CD4-positive, alpha-beta T cell treated with Interleukin-15 for 4 hours (primary cell): ENCODE measurements at regions not wholly inside any gene's neighbourhood (a gene's known extent, or its start where the extent isn't known, plus 50 kb on each side); places are given as distances from the start of the nearest gene placed in this dataset.
"Not testable (repeated sequence)": the region's sequence is repeated elsewhere in the genome, so short reads cannot be mapped to it uniquely, and the experiment has no call there.

Experiments used
- DNase-seq: peaks from one replicate; pipeline ENCODE4 v3.0.0-alpha.2; 2020; ENCODE audit warnings: low spot score

DNA sequence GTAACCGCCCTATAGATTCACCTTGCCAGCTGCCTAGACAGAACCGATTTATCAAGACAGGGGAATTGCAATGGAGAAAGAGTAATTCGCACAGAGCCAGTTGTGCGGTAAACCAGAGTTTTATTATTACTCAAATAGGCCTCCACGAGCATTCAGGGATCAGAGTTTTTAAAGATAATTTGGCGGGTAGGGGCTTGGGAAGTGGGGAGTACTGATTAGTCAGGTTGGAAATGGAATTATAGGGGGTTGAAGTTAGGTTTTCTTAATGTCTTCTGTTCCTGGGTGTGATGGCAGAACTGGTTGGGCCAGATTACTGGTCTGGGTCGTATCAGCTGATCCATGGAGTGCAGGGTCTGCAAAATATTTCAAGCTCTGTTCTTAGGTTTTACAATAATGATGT, 756.9 kb upstream of the ADGRB3 start:
- DNase-seq, result not testable (repeated sequence)

DNA sequence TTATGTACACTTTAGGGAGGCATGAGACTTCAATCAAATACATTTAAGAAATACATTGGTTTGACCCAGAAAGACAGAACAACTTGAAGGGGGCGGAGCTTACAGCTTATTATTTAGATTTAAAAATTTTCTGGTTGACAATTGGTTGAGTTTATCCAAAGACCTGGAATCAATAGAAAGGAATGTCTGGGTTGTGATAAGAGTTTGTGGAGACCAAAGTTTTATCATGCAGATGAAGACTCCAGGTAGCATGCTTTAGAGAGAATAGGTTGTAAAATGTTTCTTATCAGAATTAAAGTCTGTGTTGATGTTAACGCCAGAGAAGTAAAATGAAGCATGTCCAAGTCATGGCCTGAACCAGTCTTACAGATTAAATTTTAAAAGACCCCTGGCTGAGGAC, 757.8 kb upstream of the ADGRB3 start:
- no peak for DNase-seq

DNA sequence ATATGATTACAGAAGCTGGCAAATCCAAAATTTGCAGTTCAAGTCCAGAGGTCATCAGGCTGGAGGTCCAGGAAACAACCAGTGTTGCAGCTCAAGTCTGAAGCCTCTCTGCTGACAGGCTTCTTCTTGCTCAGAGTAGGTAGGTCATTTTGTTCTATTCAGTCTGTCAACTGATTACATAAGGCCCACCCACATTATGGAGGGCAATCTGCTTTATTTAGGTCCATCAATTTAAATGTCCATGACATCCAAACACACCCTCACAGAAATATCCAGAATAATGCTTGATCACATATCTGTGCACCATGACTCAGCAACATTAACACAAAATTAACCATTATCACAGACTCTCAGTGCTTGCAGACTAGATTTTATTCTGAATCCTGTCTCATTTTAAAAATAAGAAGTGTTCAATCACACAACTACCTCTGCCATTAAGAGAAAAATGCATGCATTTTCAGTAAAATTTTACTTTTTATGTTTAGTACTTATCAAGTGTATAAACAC, 759.2 kb upstream of the ADGRB3 start:
- DNase-seq, result no peak

DNA sequence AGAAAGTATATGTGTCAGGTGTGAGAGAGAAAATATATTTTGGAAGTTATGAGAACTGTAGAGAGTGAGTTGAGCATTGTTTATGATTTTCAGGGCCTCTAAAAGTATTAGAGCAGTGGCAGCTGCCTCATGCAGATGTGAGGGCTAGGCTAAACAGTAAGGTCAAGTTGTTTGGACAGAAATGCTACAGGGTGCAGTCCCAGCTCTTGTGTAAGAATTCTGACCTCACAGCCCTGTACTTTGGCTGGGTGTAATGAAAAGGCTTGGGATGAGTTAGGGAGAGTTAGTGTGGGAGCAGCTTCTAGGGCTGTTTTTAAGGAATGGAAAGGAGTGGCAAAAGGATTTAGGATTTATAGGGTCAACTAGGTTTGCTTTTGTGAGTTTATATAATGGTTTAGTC, 764.8 kb upstream of the ADGRB3 start:
- no peak for DNase-seq

DNA sequence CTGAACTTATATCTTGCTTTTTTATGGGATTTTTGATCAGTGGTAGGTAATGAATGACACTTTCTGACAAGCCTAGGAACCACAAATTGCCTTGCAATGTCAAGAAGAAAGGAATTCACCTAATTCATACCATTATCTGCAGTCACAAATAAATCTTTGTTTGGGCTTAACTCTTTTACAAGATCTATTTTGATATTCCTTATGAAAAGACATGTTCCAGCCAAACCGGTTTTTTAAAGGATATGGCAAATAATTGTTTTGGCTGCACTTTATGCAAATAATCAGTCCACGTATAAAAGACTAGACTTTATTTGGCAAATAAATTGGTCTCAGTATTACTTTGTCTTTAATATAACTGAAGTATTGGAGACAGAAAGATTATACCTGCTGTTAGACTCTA, 771.7 kb upstream of the ADGRB3 start:
- no peak for DNase-seq

DNA sequence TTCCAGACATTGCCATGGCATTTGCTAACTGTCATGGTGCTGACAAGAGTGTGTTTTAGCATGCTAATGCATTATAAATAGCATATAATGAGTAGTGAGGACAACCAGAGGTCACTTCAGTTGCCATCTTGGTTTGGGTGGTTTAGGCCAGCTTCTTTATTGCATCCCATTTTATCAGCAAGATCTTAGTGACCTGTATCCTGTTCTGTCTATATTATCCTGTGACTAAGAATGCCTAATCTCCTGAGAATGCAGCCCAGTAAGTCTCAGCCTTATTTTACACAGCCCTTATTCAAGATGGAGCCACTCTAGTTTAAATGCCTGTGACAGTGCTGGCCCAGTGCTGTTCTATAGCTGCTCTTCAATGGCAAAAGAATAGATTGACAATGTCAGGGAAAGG, 781.0 kb upstream of the ADGRB3 start:
- DNase-seq, result no peak

DNA sequence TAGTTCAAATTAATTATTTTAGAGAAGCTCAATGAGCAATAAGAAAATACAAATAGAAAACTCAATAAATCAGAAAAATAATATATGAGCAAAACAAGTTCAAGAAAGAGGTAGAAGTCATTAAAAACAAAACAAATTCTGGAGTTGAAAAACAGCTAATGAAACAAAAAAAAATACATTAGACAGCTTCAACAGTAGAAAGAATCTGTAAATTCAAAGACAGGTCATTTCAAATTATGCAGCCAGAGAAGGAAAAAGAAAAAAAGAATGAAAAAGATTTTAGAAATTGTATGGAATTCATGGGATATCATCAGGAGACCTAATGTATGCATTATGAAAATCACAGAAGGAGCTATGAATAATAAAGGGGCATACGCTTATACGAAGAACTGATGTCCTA, 795.3 kb upstream of the ADGRB3 start:
- DNase-seq, result no peak

DNA sequence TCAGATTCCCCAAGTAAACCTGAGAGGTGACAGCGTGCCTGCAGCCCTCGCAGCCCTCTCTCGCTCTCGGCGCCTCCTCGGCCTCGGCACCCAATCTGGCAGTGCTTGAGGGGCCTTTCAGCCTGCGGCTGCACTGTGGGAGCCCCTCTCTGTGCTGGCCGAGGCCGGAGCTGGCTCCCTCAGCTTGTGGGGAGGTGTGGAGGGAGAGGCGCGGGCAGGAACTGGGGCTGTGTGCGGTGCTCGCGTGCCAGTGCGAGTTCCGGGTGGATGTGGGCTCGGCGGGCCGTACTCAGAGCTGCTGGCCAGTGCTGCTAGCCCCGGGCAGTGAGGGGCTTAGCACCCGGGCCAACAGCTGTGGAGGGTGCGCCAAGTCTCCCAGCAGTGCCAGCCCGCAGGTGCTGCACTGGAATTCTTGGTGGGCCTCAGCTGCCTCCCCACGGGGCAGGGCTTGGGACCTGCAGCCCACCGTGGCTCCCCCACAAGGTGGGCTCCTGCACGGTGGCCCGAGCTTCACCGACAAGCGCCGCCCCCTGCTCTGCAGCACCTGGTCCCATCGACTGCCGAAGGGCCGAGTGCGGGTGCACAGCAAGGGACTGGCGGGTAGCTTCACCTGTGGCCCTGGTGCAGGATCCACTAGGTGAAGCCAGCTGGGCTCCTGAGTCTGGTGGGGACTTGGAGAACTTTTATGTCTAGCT, 809.7 kb upstream of the ADGRB3 start:
- no peak for DNase-seq

DNA sequence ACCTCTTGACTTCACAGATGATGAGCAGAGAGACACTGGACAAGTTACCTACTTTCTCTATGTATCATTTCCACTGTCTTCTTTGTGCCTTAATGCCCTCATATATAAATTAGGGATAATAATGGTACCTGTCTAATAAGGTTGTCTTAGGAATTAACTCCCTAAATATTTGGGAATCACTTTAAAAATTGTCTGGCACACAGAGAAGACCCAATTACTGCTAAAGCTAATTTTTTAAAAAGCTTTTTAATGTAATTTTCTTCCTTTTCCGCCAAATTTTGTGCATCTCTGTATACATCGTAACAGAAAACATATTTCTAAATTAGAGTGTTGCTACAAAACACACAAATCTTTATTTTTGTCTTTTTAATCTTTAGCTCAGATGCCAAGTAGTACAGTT, 816.8 kb upstream of the ADGRB3 start:
- no peak for DNase-seq

DNA sequence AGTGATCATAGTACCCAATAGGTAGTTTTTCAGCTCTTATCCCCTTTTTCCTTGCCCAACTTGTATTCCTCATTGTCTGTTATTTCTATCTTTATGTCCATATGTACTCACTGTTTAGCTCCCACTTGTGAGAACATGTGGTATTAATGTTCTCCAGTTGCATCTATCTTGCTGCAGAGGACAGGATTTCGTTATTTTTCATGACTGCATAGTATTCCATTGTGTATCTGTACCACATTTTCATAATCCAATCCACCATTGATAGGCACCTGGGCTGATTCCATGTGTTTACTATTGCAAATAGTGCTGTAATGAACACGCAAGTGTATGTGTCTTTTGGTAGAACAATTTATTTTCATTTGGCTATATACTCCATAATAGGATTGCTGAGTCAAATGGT, 819.5 kb upstream of the ADGRB3 start:
- DNase-seq, result no peak

DNA sequence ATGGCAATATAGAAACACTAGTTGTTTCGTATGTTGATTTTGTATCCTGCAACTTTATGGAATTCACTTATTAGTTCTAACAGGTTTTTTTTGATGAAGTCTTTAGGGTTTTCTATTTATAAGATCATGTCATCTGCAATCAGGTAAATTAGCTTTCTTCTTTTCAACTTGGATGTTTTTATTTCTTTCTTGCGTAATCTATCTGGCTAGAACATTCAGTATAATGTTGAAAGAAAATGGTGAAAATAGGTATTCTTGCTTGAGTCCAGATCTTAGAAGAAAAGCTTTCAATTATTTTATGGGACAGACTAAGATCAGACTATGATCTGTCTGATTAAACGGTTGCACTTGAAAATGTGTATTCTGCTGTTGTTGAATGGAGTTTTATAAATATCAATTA, 820.8 kb upstream of the ADGRB3 start:
- no peak for DNase-seq

DNA sequence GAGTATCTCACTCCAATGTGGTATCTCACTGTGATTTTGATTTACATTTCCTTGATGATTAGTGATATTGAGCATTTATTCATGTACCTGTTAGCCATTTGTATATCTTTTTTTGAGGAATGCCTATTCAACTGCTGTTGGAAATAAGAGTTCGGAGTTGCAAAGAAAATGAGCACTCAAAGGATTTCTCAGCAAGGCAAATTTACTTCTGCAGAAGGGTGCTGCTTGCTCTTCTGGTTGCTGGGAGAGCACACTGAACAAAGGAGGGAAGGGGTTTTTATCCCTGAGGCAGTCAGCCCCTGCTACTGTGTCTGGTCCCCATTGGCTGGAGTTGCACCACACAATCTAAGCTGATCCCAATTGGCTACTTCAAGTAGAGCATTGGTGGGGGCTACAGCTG, 822.4 kb upstream of the ADGRB3 start:
- no peak for DNase-seq

DNA sequence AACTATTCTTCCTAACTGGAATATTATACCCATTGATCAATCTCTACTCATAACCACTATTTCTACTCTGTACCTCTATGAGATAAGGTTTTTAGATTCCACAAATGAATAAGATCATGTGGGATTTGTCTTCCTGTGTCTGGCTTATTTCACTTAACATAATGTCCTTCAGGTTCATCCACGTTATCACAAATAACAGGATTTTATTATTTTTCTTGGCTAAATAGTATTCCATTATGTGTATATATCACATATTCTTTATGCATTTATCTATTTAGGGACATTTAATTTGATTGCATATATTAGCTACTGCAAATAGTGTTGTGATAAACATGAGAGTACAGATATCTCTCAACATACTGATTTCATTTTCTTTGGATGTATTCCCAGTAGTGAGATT, 823.0 kb upstream of the ADGRB3 start:
- no peak for DNase-seq

DNA sequence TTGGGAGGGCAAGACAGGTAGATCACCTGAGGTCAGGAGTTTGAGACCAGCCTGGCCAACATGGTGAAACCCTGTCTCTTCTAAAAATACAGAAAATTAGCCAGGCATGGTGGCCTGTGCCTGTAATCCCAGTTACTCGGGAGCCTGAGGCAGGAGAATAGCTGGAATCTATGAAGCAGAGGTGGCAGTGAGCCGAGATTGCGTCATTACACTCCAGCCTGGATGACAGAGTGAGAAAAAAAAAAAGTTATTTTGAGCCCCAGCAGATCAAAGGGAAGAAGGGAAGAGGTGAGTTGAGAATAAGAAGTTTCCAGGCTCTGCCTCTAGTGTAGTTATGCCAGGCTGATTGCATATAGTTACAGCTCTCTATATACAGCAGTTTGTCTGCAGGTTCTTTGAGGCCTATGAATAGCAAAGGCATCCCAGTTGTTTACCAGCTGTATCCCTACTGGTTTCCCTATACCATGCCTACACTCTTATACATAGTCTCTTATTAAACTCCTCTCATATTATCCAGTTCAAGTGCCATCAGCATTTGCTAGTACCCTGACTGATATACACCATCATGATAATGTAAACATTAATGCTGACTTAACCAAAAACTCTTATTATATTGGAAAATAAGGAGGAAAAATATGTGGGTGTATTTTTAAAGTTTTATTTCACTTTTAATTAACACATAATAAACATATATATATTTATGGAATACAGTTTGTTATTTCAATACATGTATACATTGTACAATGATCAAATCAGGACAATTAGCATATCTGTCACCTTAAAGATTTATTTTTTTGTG, 823.6 kb upstream of the ADGRB3 start:
- DNase-seq, result no peak

DNA sequence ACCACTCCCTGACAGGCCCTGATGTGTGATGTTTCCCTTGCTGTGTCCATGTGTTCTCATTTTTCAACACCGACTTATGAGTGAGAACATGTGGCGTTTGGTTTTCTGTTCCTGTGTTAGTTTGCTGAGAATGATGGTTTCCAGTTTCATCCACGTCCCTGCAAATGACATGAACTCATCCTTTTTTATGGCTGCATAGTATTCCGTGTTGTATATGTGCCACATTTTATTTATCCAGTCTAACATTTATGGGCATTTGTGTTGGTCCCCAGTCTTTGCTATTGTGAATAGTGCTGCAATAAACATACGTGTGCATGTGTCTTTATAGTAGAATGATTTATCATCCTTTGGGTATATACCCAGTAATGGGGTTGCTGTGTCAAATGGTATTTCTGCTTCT, 830.3 kb upstream of the ADGRB3 start:
- not testable (repeated sequence) for DNase-seq

DNA sequence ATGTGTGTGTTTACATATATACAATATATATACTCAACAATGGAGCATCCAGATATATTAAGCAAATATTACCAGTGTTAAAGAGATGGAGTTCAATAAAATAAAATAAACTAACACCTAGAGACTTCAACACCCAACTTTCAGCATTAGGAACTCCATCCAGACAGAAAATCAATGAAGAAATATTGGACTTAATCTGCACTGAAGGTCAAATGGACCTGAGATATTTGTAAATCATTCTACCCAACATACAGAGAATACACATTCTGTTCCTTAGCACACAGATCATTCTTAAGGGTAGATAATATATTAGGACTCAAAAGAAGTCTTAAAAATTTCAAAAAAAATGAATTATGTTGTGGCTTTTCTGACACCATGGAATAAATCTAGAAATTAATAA, 832.3 kb upstream of the ADGRB3 start:
- no peak for DNase-seq

DNA sequence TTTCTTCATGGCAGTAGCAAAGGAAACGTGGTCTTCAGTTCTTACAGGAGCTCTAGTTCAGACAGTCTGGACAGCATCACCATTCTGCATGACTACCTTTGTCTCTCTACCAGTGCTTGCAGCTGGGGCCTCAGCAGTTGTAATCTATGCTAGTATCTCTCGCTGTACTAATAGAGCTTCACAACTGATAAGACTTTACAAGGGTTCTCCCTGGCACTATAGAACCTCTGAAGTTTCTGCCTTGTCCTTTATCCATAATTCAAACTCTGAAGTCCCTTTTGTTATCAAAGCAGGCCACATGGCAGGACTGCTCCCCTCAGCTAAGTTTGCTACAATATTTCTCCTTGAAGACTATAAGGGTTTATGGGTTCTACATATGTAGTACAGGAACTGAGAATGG, 842.1 kb upstream of the ADGRB3 start:
- no peak for DNase-seq

DNA sequence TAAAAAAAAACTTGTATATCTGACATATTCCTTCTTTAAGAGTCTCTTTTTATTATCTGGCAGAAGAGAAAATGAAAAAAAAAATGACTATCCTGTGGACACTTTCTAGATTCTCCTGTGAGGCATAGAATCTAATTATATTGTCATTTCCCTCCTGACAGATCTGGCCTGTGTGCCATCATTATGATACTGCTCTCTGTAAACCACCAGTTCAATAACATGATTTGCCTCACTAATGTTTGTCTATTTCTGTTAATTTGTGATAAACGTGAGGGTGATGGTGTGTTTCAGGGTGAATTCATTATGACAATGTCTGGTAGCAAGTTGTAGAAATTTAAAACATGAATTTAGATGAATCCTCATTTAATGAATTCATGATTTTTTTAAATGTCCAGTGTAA, 844.5 kb upstream of the ADGRB3 start:
- DNase-seq, result no peak

DNA sequence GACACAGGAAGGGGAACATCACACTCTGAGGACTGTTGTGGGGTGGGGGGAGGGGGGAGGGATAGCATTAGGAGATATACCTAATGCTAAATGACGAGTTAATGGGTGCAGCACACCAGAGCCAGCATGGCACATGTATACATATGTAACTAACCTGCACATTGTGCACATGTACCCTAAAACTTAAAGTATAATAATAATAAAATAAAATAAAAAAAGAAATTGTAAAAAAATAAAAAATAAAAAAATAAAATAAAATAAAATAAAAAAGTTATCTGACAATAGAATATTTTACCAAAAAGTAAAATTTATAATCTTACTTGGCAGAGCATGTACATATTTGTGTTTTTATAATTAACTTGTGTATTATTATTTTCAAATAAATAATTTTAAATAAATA, 848.0 kb upstream of the ADGRB3 start:
- not testable (repeated sequence) for DNase-seq

DNA sequence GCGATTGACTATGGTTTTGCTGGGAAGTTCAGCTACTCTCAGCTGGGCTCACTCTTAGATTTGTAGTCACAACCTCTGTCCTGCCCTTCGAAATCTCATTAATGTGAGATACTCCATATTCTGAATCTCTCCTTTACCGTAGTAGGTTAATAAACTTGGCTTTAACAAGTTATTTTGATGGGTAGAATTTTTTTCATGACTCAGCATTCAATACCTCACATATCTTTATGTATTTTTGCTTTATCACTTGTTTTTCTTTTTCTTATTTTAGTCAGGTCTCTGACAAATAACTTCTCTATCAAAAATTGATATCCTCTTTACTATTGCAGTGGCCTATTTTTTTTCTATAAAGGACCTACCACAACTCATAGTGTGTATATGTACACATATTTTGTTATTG, 855.2 kb upstream of the ADGRB3 start:
- no peak for DNase-seq

DNA sequence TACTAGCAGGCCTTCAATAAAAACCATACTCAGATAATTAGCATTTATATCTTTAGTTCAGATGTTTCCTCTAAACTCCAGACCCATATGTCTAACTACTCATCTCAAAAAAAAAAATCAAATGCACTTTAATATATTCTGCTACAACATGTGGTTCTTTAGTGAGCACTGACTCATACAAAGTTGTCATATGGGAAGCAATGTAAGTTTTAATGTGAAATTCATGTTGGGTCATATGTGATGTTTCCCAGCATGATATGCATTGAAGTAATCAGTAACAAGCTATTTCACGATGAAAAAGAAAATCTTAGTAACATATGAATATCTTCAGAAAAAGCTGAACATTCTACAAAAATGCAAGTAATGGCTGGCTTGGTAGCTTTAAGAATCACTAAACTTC, 859.7 kb upstream of the ADGRB3 start:
- no peak for DNase-seq

DNA sequence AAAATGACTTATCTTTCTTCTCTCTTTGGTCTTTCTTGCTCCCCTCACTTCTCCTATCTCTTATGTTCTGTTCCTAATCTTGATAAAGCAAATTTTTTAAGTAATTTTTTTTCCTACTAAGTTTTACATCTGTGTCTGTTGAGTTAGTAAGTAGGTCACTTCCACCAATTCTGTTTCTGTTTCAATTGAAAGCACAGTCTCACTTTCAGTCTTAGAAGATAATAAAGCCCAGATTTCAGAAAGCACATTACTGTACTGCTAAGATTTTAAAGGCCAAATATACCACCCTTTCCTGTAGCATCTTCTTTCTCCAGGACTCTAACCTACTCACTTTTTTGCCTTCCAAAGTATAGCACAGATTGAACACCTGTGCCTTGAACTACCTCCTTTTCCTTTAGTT, 866.1 kb upstream of the ADGRB3 start:
- no peak for DNase-seq

DNA sequence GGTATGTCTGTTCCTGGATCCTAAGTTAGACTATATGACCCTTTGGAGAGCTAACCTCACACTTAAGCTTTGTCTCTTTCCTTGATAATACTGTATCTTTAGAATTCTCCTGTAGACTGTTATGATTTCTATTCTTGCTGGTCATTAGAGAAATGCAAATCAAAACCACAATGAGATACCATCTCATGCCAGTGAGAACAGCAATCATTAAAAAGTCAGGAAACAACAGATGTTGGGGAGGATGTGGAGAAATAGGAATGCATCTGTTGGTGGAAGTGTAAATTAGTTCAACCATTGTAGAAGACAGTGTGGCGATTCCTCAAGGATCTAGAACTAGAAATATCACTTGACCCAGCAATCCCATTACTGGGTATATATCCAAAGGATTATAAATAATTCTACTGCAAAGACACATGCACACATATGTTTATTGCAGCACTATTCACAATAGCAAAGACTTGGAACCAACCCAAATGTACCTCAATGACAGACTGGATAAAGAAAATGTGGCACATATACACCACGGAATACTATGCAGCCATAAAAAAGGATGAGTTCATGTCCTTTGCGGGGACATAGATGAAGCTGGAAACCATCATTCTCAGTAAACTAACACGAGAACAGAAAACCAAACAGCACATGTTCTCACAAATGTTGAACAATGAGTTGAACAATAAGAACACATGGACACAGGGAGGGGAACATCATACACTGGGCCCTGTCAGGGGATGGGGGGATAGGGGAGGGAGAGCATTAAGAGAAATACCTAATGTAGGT, 867.8 kb upstream of the ADGRB3 start:
- DNase-seq, result not testable (repeated sequence)
